ENCODE measurements at regions not wholly inside any gene's neighbourhood (a gene's known extent, or its start where the extent isn't known, plus 50 kb on each side); places are given as distances from the start of the nearest gene placed in this dataset.

DNA sequence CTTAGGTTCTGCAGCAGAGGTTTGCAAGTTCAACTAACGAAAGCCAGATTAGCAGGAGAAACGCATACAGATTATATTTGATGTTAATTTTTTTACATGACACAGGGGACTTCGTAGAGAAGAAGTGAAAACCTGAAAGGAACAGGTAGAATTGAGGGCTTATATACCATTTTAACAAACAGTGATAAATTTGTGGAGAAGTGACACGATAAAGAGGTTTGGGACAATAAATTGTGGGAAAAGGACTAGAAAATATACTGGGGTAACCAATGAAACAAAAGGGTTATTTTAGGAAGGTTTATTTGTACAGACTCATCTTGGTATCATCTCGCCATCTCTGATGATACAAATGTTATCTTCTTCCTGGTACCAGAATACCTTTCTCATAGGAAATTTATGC, 452.9 kb downstream of the SETD4 start:
- ATAC-seq (replicated peaks in 1 of 4) = no peak
- POLR2A ChIA-PET = no interaction called here
- H3K27me3 Mint-ChIP-seq = peaks cover 0 to 1% of the 10 kb centered on the region in 2 donors

DNA sequence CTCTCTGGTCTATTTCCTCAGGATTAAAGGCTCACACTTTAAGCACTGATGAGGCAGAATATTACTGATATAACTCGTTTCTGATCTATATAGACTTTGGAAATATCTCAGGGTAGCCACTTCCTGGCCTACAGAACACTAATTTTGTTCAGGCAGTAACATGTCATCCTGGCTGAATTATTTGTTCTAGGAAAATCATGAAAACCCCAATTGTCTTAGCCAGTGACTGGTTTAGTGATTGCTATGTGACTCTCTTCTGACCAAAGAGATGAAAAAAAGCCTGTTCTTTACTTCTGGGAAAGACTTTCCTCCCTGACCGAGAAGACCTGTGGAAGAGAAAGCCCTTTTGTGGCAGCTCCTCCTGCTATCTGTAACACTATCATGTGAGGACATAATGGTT, 453.7 kb downstream of the SETD4 start:
- H3K27ac ChIP-seq (ENCODE audit: low read length) = no peak overlapping the region
- H3K27ac Mint-ChIP-seq = no peak overlapping the region
- no peaks in the 10 kb centered on the region for H3K36me3 Mint-ChIP-seq
- ATAC-seq (replicated peaks in 1 of 4) (no peak), DNase-seq (no peak)
- peaks cover 1 to 4% of the 10 kb centered on the region in 2 donors for H3K27me3 Mint-ChIP-seq
- H3K36me3 ChIP-seq (ENCODE audit: control insufficient read depth in 2 of 2, extremely low read depth in 1 of 2, insufficient read depth in 1 of 2, low read length in 1 of 2) = no peaks in the 10 kb centered on the region
- no peaks in the 10 kb centered on the region for H3K4me1 ChIP-seq (ENCODE audit: control insufficient read depth in 1 of 2, extremely low read depth in 1 of 2, insufficient read depth in 2 of 2, low read length in 2 of 2)
- H3K9me3 Mint-ChIP-seq = peaks cover 0 to 5% (median 5%) of the 10 kb centered on the region in 3 donors
- CTCF ChIA-PET = no interaction called here
- H3K4me1 Mint-ChIP-seq = no peaks in the 10 kb centered on the region
- H3K9me3 ChIP-seq = no peaks in the 10 kb centered on the region
- no CpG with 5 or more reads among the region's 2 CpGs for WGBS (ENCODE audit: insufficient coverage)
- no peak overlapping the region for H3K4me3 Mint-ChIP-seq
- H3K4me3 ChIP-seq (ENCODE audit: control insufficient read depth in 1 of 2, extremely low read depth in 1 of 2, low read length in 1 of 2) = no peak overlapping the region
- peaks cover 0 to 21% of the 10 kb centered on the region in 2 experiments for H3K27me3 ChIP-seq (replicated peaks in 1 of 2; ENCODE audit: control insufficient read depth in 2 of 2, extremely low read depth in 1 of 2, insufficient read depth in 2 of 2, low read length in 1 of 2)
- POLR2A ChIA-PET = no interaction called here

More for the DNA sequence above, 452.9 kb downstream of the SETD4 start:
- Histone ChIP-seq H3K9me3 (no peaks in the 10 kb centered on the region), H3K27me3 (replicated peaks in 1 of 2; ENCODE audit: control insufficient read depth in 2 of 2, extremely low read depth in 1 of 2, insufficient read depth in 2 of 2, low read length in 1 of 2) (peaks cover 0 to 21% of the 10 kb centered on the region in 2 experiments), H3K27ac (ENCODE audit: low read length) (no peak overlapping the region), H3K4me1 (ENCODE audit: control insufficient read depth in 1 of 2, extremely low read depth in 1 of 2, insufficient read depth in 2 of 2, low read length in 2 of 2) (no peaks in the 10 kb centered on the region), H3K4me3 (ENCODE audit: control insufficient read depth in 1 of 2, extremely low read depth in 1 of 2, low read length in 1 of 2) (no peak overlapping the region), H3K36me3 (ENCODE audit: control insufficient read depth in 2 of 2, extremely low read depth in 1 of 2, insufficient read depth in 1 of 2, low read length in 1 of 2) (no peaks in the 10 kb centered on the region)
- no CpG with 5 or more reads among the region's 5 CpGs for WGBS (ENCODE audit: insufficient coverage)
- H3K36me3 Mint-ChIP-seq = no peaks in the 10 kb centered on the region
- peaks cover 0 to 5% (median 5%) of the 10 kb centered on the region in 3 donors for H3K9me3 Mint-ChIP-seq
- H3K4me3 Mint-ChIP-seq = no peak overlapping the region
- H3K27ac Mint-ChIP-seq = no peak overlapping the region
- no peak for DNase-seq
- no peaks in the 10 kb centered on the region for H3K4me1 Mint-ChIP-seq
- CTCF ChIA-PET = no interaction called here

DNA sequence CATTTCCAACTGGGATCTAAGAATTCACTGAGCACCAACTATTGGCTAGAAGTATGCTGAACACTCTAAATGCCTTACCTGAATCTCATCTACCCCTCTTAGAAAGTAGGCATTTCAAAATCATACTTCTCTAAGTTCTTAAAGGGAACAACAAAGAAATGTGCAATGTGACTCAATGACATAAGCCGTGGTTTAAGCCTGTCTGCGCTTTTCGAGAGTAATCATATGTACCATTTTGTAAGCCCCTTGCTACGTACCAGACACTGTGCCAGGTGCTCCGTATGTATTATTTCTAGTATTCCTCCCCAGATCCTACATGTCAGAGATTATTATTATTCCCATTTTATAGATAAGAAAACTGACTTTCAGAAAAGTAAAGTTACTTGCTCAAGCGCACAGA, 454.2 kb downstream of the SETD4 start:
- H3K36me3 Mint-ChIP-seq = no peaks in the 10 kb centered on the region
- H3K9me3 Mint-ChIP-seq = peaks cover 0 to 5% (median 5%) of the 10 kb centered on the region in 3 donors
- H3K27ac Mint-ChIP-seq = no peak overlapping the region
- ChIA-PET CTCF (no interaction called here), POLR2A (no interaction called here)
- no peak overlapping the region for H3K4me3 Mint-ChIP-seq
- Histone ChIP-seq H3K4me3 (ENCODE audit: control insufficient read depth in 1 of 2, extremely low read depth in 1 of 2, low read length in 1 of 2) (no peak overlapping the region), H3K36me3 (ENCODE audit: control insufficient read depth in 2 of 2, extremely low read depth in 1 of 2, insufficient read depth in 1 of 2, low read length in 1 of 2) (no peaks in the 10 kb centered on the region), H3K4me1 (ENCODE audit: control insufficient read depth in 1 of 2, extremely low read depth in 1 of 2, insufficient read depth in 2 of 2, low read length in 2 of 2) (no peaks in the 10 kb centered on the region), H3K27ac (ENCODE audit: low read length) (no peak overlapping the region), H3K9me3 (no peaks in the 10 kb centered on the region), H3K27me3 (replicated peaks in 1 of 2; ENCODE audit: control insufficient read depth in 2 of 2, extremely low read depth in 1 of 2, insufficient read depth in 2 of 2, low read length in 1 of 2) (peaks cover 0 to 21% of the 10 kb centered on the region in 2 experiments)
- H3K27me3 Mint-ChIP-seq = peaks cover 1 to 4% of the 10 kb centered on the region in 2 donors
- WGBS (ENCODE audit: insufficient coverage) = no CpG with 5 or more reads among the region's 6 CpGs
- H3K4me1 Mint-ChIP-seq = no peaks in the 10 kb centered on the region
- DNase-seq (no peak), ATAC-seq (replicated peaks in 1 of 4) (no peak)

DNA sequence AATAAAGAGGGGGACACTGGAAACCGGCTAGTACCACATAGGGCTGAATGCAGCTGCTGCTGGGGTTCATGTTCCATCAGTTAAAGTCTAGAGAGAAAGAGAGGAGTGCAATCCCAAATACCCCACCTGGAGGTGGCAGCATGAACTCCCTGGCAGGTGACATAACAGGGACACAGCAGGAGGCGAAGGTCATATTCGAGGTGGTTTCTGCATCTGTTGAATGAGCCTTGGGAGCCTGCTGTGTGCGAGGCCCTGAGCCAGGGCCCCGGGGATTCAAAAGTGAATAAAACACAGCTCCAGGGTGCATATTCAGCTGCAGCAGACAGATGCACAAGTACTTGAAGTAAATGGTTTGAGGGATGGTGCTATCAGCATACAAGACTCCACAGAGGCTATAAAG, 456.8 kb downstream of the SETD4 start:
- ATAC-seq (replicated peaks in 1 of 4) = no peak
- H3K27me3 ChIP-seq (replicated peaks in 1 of 2; ENCODE audit: control insufficient read depth in 2 of 2, extremely low read depth in 1 of 2, insufficient read depth in 2 of 2, low read length in 1 of 2) = peaks cover 0 to 23% of the 10 kb centered on the region in 2 experiments

DNA sequence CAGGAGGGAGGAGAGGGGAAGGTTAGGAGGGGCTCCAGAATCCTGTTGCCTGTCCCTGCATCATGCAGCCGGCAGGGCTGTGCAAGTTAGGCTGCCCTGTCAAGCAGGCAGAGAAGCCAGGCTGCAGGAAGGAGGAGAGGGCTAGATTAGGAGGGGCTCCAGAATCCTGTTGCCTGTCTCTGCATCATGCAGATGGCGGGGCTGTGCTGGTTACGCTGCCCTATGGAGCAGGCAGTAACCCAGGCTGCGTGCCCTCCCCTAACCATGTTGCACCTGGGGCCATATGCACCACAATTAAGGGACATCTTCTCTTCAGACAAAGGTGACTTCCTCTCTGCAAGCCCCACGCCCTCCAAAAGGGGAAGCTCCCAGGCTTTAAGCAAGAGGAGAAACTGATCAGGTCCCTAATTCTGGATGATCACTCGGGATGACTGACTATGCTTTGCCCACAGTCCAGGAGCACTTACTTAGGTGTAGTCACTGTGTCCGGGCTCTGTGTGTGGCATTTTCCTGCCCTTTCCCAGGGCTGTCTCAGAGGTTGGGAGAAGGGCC, 457.4 kb downstream of the SETD4 start:
- H3K27me3 Mint-ChIP-seq = peaks cover 0 to 4% of the 10 kb centered on the region in 2 donors
- Histone ChIP-seq H3K9me3 (no peaks in the 10 kb centered on the region), H3K4me3 (ENCODE audit: control insufficient read depth in 1 of 2, extremely low read depth in 1 of 2, low read length in 1 of 2) (no peak overlapping the region), H3K27me3 (replicated peaks in 1 of 2; ENCODE audit: control insufficient read depth in 2 of 2, extremely low read depth in 1 of 2, insufficient read depth in 2 of 2, low read length in 1 of 2) (peaks cover 0 to 29% of the 10 kb centered on the region in 2 experiments), H3K4me1 (ENCODE audit: control insufficient read depth in 1 of 2, extremely low read depth in 1 of 2, insufficient read depth in 2 of 2, low read length in 2 of 2) (no peaks in the 10 kb centered on the region), H3K36me3 (ENCODE audit: control insufficient read depth in 2 of 2, extremely low read depth in 1 of 2, insufficient read depth in 1 of 2, low read length in 1 of 2) (no peaks in the 10 kb centered on the region), H3K27ac (ENCODE audit: low read length) (no peak overlapping the region)
- no peaks in the 10 kb centered on the region for H3K36me3 Mint-ChIP-seq
- no peak for ATAC-seq (replicated peaks in 1 of 4)
- H3K27ac Mint-ChIP-seq = no peak overlapping the region
- WGBS (ENCODE audit: insufficient coverage) = 57% methylated on average over 6 of the region's 7 CpGs
- POLR2A ChIA-PET = no interaction called here
- H3K9me3 Mint-ChIP-seq = peaks cover 0 to 5% (median 5%) of the 10 kb centered on the region in 3 donors
- H3K4me1 Mint-ChIP-seq = no peaks in the 10 kb centered on the region
- H3K4me3 Mint-ChIP-seq = no peak overlapping the region
- no peak for DNase-seq
- CTCF ChIA-PET = no interaction called here

More for the DNA sequence above, 456.8 kb downstream of the SETD4 start:
- H3K36me3 ChIP-seq (ENCODE audit: control insufficient read depth in 2 of 2, extremely low read depth in 1 of 2, insufficient read depth in 1 of 2, low read length in 1 of 2) = no peaks in the 10 kb centered on the region
- no peaks in the 10 kb centered on the region for H3K9me3 ChIP-seq
- Mint-ChIP-seq H3K4me1 (no peaks in the 10 kb centered on the region), H3K4me3 (no peak overlapping the region), H3K27ac (no peak overlapping the region), H3K27me3 (peaks cover 0 to 4% of the 10 kb centered on the region in 2 donors), H3K36me3 (no peaks in the 10 kb centered on the region), H3K9me3 (peaks cover 0 to 5% (median 5%) of the 10 kb centered on the region in 3 donors)
- ChIA-PET CTCF (no interaction called here), POLR2A (no interaction called here)
- no peak overlapping the region for H3K4me3 ChIP-seq (ENCODE audit: control insufficient read depth in 1 of 2, extremely low read depth in 1 of 2, low read length in 1 of 2)
- no peaks in the 10 kb centered on the region for H3K4me1 ChIP-seq (ENCODE audit: control insufficient read depth in 1 of 2, extremely low read depth in 1 of 2, insufficient read depth in 2 of 2, low read length in 2 of 2)
- no peak overlapping the region for H3K27ac ChIP-seq (ENCODE audit: low read length)
- WGBS (ENCODE audit: insufficient coverage) = 74% methylated on average over 4 of the region's 5 CpGs
- no peak for DNase-seq

DNA sequence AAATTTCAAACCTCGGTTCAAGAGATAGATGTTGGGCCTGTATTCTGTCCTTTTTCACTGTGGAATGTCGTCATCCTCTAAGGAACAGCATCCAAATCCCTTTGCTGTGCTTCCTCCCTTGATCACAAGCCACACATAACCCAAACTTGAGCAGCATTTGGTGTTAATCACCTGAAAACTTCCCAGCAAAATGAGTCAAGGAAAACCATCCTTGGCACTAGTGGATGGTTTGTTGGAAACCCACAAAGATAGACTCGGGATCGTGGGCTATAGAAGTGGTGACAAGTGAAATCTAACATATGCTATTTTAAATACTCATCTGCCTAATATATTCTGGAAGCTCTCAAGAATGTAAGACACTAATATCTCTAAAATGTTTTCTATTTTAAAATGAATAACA, 459.1 kb downstream of the SETD4 start:
- DNase-seq (no peak), ATAC-seq (replicated peaks in 1 of 4) (no peak)
- no peaks in the 10 kb centered on the region for H3K4me1 Mint-ChIP-seq
- no peaks in the 10 kb centered on the region for H3K9me3 Mint-ChIP-seq
- Histone ChIP-seq H3K9me3 (no peaks in the 10 kb centered on the region), H3K27me3 (replicated peaks in 1 of 2; ENCODE audit: control insufficient read depth in 2 of 2, extremely low read depth in 1 of 2, insufficient read depth in 2 of 2, low read length in 1 of 2) (peaks cover 0 to 29% of the 10 kb centered on the region in 2 experiments), H3K36me3 (ENCODE audit: control insufficient read depth in 2 of 2, extremely low read depth in 1 of 2, insufficient read depth in 1 of 2, low read length in 1 of 2) (no peaks in the 10 kb centered on the region), H3K4me1 (ENCODE audit: control insufficient read depth in 1 of 2, extremely low read depth in 1 of 2, insufficient read depth in 2 of 2, low read length in 2 of 2) (no peaks in the 10 kb centered on the region), H3K4me3 (ENCODE audit: control insufficient read depth in 1 of 2, extremely low read depth in 1 of 2, low read length in 1 of 2) (no peak overlapping the region), H3K27ac (ENCODE audit: low read length) (no peak overlapping the region)
- WGBS (ENCODE audit: insufficient coverage) = 88% methylated on average over 1 of the region's 4 CpGs
- no peak overlapping the region for H3K27ac Mint-ChIP-seq
- peaks cover 4 to 5% of the 10 kb centered on the region in 2 donors for H3K27me3 Mint-ChIP-seq
- H3K4me3 Mint-ChIP-seq = no peak overlapping the region
- ChIA-PET CTCF (no interaction called here), POLR2A (no interaction called here)
- H3K36me3 Mint-ChIP-seq = no peaks in the 10 kb centered on the region

DNA sequence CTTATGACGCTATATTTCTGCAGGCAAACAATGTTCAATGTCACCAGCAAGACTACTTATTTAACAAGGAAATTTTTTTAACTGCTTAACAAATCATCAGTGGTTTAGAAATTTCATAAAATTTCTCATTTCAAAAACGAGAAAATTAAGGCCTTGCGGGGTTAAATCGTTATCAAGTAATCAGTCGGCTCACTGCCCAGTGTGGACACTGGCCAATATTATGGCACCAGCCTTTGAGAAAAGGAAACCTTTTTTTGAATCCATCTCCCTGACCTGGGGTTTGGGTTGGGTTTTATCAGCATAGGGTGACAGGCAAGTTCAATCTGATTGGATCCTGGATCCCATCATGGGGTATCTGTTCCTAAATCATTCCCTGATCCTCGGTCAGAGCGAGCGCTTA, 461.2 kb downstream of the SETD4 start:
- Histone ChIP-seq H3K36me3 (ENCODE audit: control insufficient read depth in 2 of 2, extremely low read depth in 1 of 2, insufficient read depth in 1 of 2, low read length in 1 of 2) (no peaks in the 10 kb centered on the region), H3K9me3 (no peaks in the 10 kb centered on the region), H3K27me3 (replicated peaks in 1 of 2; ENCODE audit: control insufficient read depth in 2 of 2, extremely low read depth in 1 of 2, insufficient read depth in 2 of 2, low read length in 1 of 2) (peaks cover 0 to 22% of the 10 kb centered on the region in 2 experiments), H3K27ac (ENCODE audit: low read length) (no peak overlapping the region), H3K4me3 (ENCODE audit: control insufficient read depth in 1 of 2, extremely low read depth in 1 of 2, low read length in 1 of 2) (no peak overlapping the region), H3K4me1 (ENCODE audit: control insufficient read depth in 1 of 2, extremely low read depth in 1 of 2, insufficient read depth in 2 of 2, low read length in 2 of 2) (no peaks in the 10 kb centered on the region)
- POLR2A ChIA-PET = no interaction called here
- Mint-ChIP-seq H3K4me1 (no peaks in the 10 kb centered on the region), H3K27me3 (peaks cover 4 to 7% of the 10 kb centered on the region in 2 donors), H3K27ac (no peak overlapping the region), H3K4me3 (no peak overlapping the region), H3K36me3 (no peaks in the 10 kb centered on the region), H3K9me3 (no peaks in the 10 kb centered on the region)
- ATAC-seq (replicated peaks in 1 of 4) (no peak), DNase-seq (no peak)
- CTCF ChIA-PET = no interaction called here
- 82% methylated on average over 4 of the region's 8 CpGs for WGBS (ENCODE audit: insufficient coverage)
